CD4-positive, alpha-beta T cell treated with Interleukin-15 for 1 hour (primary cell): ENCODE measurements at regions not wholly inside any gene's neighbourhood (a gene's known extent, or its start where the extent isn't known, plus 50 kb on each side); places are given as distances from the start of the nearest gene placed in this dataset.
"Not testable (repeated sequence)": the region's sequence is repeated elsewhere in the genome, so short reads cannot be mapped to it uniquely, and the experiment has no call there.

Source experiments
- DNase-seq: peaks from one replicate; pipeline ENCODE4 v3.0.0-alpha.2; 2020

DNA sequence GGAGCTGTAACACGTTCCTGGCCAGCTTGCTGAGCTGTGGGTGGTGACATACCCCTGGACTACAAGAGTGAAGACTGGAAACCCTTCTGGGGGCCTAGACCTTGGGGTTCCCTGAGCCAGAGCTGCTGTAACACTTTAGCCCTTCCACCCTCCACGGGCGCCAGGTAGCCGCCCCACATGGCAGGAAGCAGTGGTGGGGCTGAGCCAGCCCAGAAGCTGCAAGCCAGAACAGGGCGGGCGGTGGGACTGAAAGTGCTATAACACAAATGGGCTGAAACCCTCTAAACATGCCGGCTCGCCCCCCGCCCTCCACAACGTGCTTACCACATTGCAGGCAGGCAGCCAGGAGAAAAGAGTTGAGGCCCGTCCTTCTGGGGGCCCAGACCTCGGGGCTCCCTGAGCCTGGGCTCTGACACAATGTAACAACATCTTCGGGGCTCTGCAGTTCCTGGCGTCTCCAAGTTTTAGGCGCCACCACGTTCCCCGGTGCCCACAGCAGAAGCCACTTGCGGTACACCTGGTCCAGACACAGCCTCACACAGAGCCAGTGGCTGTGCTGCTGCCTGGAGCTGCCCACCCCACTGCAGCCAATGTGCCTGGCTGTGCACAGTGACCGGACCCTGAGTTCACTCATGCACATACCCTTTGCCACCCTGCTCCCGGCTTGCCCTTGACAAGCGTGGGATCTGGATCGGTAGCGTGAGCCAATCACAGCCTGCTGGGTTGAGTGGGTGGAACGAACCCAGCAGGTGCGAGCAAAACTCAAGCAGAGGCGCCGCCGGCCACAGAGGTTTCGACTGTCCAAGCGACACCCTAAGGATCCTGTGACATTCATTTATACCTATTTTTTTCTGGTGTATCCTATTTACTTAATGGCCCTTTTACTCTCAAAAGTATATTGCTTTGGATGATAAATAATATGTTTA lies 127.4 kb upstream of the FHL2 start:
- no peak for DNase-seq

DNA sequence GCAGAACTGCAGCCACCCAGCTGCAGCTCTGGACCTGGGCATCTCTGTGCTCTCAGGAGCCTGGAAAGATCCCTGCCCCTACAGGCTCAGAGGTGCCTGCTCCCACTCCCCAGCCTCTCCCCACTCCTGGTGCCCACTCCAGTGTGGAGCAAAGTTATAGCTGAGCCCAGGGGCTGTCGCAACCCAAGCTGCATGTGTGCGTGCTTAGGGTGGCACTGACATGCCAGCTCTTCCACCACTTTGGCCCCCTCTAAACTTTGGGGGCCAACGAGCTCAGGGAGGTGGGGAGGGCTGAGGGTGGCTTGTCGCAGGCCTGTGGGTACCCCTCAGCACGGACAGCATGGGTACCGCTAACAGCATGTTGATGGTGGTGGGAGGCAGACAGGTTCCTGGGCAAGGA lies 126.3 kb upstream of the FHL2 start:
- no peak for DNase-seq

DNA sequence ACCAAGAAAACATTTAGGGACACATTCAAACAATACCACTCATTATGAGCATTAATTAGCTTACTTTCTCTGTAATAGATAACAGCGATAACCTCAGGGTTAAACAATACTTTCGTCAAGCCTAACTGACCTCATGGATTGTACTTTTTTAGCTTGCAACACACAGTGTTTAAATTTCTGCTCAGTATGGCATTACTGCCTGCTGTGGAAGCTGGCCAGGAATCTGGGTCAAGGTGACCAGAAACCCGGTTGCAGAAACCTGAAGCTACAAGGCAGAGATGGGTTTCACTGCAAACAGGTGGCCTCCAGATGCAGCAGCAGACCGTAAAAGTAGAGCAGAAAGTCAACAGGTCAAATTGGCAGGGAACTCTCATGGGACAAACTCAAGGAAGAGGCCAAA lies 123.8 kb upstream of the FHL2 start:
- no peak for DNase-seq

DNA sequence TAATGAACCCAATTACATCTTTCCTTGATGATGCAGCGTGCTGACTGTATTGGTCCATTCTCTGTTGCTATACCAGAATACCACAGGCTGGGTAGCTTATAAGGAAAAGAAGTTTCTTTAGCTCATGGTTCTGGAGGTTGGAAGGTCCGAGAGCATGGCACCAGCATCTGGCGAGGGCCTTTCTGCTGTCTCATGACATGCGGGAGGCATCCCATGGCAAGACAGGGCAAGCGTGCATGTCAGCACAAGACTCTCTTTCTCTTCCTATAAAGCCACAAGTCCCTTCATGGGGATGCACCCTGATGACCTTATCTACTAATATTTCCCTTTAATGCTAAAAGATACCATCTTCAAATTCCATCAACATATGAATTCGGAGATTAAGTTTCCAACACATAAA lies 122.8 kb upstream of the FHL2 start:
- no peak for DNase-seq

DNA sequence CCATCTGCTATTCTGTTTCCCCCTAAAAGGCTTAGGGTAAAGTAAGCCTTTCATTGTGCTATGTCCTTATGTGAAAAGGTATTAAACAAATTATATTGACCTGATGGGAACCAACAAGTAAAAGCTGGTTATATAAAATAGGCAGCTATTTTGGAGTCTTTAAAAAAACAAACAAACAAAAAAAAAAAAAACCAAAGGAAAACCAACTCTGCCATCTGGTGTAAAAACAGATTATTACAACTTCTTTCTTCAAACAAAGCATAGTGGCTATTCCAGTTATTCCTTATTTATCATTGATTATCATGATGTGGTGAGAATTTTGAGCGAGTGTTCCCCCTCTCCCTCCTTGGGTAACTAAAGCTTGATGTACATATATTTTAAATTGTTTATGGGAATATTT lies 122.3 kb upstream of the FHL2 start:
- no peak for DNase-seq

DNA sequence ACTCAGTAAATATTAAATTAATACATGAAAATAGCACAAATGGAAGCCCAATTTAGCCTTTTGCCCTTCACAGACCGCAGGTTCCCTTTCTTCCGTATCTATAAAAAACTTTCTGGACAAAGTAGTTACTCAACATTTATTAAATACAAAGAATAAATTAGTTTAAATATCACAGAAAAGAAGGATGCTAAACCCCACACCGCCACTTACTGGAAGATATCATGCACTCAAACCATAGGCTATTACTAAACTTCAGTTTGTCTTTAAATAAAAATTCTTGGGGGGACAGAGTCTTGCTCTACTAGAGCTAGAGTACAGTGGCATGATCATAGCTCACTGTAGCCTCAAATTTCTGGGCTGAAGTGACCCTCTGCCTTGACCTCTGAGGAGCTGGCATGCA lies 120.7 kb upstream of the FHL2 start:
- DNase-seq = no peak

DNA sequence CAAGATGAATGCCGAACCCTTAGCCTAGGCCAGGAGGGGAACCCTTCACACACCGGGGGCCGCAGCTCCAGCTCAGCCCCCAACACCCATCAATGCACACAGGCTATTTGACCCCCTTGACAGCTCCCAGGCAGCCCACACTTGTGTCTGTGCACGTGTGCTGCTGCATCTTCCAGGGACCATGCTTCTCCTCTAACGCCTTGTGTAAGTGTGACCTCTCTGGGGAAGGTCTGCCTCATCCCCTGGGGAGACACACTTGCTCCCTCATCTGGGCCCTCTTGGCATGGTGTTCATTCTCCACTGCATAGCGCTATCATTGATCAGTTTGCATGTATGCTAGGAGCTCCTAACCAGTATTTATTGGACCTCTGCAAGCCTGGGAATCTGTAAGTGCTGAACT lies 120.0 kb upstream of the FHL2 start:
- no peak for DNase-seq

DNA sequence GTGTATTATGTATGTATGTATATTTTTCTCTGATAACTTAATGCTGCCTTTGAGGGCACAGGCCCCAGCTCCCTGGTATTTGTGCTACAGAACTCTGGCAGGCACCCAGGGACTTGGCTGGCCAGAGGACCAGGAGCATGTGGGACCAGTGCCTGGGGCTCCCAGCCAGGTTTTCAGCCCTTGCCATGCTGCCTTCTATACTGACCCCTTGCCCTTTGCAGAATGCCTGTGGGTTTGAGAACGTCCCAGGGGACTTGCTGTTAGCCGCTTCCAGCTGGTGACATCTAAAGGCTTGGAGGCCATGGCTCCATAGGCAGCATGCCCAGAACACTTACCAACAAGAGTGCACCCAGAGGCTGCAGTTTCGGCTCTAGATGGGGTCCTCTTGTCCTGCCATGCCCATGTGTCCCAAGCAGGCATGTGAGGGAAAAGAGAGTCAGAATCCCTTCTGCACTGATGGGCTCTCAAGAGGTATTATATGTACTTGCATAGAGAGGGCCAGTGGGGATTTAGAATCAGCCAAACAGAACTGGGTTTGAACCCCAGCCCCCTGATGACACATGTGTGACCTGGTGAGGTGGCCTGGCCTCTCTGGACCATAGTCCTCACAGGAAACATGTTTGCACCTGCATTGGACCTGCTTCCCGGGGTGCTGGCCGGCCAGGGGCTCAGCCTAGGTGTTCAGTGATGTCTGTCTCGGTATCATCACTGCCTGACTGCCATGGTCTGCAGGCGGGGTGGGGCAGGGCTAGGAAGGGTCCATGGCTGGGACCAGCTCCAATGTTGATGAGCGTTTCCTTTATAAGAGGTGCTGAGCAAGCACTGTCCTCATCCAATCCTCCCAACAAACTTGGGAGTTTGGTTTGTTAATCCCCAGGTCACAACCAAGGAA lies 119.2 kb upstream of the FHL2 start:
- no peak for DNase-seq

DNA sequence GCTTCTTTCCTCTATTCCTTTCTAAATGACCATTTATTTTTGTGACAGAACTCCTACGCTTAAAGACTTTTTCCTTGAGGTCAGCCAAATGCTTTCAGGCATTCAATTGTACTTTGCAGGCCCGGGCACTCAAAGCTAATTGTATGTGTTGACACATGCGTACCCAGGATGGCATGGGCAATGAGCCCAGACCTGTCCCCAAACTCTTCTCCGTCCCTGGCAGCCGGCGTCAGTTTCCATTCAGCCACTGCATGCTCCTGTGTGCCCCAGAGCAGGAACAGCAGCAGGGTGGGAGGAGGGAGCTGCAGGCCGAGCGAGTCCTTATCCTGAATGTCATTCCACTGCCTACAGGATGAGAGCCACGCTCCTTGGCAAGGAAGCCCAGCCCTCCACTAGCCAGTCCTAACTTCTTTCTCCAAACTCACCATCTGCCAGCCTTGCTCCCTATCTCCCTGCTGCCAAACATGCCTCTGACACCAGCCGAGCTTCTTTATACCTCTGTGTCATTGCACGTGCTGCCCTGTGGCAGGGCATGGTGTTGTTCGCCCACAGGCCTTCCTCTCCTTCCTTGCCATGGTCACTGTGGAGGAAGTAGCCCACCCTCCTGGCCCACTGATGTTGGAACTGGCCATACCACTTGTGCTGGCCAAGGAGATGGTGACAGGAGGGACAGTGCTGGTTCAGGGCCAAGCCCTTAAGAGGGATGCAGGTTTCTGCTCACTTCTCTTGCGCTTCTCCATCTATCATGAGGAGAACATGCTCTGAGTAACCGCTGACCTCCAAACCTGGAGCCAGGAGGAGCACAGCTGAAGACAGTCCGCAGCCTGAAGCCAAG lies 116.9 kb upstream of the FHL2 start:
- DNase-seq = no peak

DNA sequence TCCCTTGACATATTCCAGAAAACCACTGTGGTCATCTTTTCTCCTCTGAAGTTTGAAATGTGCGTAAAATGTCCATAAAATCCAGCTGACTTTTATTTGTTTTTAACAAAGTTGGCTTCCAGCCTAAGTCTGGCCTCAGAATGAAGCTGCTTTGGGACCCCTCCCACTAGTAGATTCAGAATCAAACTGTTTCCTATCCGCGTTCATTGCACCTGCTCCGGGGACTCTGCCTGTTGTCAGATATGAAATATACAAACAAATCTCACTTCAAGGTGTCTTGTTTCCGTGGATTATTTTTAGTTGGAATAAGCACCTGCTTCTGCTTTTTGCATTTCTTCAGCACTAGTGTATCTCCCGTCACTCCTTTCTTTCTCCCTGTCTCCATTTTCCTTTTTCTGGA lies 115.7 kb upstream of the FHL2 start:
- no peak for DNase-seq

DNA sequence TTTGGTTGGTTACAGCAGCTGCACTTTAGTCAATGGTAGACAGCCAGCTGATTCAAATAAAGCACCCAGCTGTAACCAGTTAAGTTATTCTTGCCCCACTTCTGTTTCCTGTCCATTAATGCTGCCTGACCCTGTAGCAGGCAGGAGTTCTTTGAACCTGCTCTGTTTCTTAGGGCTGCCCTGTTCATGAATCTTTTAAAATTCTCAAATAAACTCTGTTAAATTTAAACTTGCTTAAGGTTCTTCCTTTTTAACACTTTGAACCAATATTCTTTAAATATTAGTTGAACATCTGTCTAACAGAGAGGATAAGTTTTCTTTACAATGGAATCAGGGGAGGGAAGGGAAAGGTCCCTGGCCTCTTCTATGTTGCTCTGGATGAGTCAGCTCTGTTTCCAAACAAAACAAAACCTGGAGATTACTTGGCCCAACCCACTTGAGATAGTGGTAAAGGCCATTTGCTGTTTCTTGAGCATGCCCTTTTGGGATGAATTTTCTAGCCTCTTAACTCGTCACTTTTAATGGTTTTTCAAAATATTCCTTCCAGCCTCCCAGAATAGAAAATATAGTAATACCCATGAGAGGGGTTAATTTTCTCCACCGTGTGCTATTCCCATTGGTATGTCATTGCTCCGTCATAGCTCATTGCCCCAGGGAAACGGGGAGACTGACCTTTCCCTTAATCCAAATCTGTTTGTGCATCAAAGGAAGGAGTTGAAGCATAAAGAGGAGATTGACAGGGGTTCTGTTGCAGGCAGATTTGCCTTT lies 112.1 kb upstream of the FHL2 start:
- DNase-seq = no peak

DNA sequence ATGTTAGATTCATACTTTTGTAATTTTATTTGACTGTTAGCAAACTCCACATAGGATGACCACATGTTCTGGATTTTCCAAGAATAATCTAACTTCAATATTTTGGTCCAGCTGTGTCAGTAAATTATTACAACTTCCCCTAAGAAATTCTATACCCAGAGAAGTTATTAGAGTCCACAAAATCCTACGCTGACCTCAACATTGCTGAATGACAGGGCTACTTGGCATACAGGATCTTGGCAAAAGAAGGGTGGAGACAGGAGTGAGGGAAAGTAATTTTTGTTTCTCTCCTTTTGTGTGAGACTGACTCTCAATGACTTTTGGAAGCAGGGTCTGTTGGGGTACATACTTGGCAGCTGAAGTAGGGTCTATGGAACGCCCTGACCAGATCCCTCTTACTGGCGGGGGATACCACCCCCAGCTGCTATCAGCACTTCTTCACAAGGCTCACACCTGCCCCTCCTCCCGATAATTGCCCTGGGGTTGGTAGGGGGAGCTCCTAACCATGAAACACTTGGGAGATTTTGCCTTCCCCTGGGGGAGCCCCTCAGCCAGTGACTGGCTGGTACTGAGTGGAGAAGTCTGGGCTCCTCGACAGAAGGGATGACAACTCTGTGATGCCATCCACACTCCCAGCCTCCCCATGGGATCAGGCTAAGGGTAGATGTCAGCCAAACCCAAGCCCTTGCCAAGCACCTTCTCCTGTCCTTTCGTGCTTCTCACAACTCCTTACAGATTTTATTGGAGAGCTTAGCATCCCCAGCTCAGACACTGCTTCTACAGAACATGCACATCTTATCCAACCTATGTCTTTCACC lies 110.6 kb upstream of the FHL2 start:
- DNase-seq = no peak

DNA sequence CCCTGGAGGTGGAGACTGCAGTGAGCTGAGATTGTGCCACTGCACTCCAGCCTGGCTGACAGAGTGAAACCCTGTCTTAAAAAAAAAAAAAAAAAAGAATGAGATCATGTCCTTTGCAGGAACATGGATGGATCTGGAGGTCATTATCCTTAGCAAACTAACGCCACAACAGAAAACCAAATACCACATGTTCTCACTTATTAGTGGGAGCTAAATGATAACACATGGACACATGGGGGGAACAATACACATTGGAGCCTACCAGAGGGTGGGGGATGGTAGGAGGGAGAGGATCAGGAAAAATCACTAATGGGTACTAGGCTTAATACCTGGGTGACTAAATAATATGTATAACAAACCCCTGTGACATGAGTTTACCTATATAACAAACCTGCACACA lies 108.0 kb upstream of the FHL2 start:
- DNase-seq = not testable (repeated sequence)

DNA sequence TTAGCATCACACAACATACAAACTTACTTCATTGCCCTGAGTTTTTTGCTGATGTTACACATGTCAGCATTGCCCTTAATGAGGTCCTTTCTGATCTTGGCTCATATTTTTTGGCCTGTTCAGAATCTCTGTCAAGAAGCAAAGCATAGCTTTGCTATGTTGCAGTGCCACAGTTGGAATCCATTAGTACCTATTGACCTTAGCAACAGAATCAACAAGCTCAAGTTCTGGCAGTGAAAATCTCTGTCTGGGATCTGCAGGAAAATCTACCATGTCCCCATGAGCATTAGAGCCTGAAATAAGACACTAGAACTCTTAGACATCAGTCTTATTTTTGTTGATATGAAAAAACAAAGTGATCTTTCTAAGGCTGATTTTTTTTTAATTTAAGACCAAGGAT lies 105.6 kb upstream of the FHL2 start:
- no peak for DNase-seq

DNA sequence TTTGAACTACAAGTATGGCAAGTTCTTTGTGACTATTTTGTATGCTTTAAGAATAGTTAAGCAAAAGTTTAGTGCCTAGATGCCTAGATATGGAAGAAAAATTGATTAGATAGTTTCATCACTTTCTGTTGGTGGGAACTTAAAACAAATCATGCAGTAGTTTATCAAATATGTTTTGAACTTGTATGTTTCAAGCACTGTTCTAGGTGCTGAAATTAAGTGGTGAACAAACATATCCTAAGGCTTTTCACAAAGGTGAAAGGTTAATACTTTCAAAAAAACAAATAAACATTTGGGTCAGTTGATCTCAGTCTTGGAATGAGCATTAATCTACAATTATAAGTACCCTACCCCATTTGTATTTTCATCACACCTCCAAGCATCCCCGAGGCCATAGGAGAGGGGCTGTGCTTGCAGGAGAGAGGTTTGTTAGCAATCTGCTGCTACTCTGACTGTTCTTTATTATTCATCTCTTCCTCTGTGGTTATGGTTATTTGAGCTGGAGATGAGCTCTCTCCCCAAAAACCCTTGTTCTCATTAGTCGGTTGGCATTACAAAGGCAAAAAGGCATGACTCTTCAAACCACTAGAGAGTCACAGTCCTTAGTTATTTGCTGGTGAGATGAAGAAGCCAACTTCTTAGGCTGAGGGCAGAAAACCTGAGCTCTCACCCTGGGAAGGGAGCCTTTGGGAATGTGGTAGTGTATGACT lies 103.9 kb upstream of the FHL2 start:
- no peak for DNase-seq

DNA sequence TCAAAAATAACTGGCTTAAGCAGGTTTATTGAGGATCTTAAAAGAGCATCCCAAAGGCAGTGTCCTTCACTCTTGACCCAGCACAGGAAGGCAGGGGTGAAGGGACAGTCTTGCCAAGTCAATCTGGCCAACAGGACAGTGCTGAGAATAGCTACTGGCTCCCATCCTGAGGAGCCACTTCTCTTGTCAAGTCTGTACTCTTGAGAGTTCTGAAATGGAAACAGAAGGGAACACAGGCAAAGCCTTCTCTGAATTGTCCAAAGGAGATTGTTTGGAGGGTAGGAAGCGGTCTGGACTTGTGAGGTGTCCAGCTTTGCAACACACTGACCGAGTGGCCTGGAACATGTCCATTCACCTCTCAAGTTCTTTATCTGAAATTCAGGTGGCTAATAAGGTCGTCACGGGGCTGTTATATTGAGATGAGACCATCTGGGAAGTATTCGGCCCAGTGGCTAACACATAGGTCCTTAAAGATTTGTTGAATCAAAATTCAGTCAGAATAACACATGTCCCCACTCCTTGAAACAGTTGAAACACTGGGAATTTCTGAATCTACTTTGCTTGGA lies 99.5 kb upstream of the FHL2 start:
- no peak for DNase-seq

DNA sequence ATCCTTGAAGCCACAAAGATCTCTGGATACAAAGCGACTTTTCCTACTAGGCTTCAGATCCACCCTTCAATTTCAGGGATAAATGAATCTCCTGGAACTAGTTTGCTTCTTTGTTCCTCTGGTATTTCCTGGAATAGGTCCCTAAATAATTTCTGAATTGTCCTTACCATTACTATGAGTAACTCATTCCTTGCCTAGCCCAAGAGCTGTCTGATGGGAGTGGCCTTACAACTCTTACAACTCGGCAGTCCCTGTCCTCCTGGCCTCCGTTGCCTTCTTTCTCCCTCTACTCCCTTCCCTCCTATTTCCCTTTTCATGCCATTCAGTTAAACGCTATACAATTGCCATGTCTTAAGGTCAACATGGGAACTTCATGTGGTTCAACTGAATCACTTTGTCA lies 98.2 kb upstream of the FHL2 start:
- DNase-seq = no peak

DNA sequence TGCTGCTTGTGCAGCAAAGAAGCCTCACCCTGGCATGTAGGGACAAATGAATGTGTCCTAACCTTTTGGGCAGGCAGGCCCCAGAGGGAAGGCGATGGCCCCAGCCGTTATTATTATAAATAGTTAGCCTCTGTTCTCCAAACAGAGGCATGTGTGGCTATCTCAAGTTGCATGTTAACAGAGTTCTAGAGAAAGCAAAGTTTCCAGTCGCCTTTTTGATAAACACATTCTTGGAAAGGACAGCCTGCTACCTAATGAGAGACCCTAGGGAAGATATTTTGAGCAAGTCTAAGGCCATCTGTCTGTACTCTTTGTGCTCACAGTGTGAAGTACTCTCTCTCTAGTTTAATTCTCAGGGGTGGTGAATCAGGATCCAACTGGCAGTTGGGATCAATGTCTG lies 97.4 kb upstream of the FHL2 start:
- no peak for DNase-seq

DNA sequence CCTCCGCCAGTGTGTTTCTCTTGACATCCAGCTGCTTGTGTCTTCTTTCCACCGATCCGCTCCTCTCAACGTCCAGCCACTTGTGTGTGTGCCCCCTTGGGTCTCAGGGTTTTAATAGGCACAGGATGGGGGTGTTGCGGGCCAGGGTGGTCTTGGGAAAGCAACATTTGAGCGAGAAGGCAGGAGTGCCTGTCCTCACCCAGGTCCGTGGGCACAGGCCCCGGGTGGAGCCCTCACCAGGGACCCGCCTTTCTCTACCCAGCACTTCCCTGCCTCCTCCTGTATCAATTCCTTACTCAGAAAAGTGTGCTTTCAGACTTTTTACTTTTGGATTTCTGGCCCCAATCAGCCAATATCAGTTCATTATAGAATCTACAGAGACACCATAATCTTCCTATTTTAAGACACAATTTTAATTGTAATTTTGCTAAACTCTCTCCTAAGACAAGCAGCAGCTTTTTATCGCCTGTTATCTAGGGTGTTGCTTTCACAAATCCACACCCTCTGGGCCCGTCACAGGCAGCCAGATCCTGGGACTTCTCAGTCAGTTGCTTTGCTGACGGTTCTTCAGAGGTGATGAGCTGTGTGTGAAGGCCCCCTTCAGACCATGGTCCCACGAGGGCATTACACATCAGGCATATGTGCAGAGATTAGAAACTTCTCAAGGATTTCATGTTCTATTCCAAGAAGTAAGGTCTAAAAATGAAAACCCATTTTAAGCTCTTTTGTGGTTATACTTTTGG lies 96.0 kb upstream of the FHL2 start:
- no peak for DNase-seq

DNA sequence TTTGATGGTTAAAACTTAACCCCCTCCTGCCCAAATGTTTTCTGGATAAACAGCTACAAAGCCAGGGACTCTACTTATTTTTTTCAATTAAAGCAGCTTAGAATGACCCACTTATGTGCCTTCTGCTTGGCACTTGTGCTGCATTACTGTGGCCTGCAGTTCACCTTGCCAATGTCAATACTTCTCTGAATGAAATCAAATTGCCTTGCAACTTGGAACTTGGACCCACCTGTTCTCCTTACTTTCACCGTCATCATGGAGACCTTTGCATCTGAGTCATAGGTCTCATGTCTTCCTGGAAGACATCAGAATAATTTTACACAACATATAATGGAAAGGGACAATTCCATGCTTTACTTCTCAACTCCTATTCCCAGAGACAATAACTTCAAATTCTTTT lies 92.1 kb upstream of the FHL2 start:
- DNase-seq = no peak
